Mesendoderm (in vitro differentiated cells): ENCODE measurements at regions not wholly inside any gene's neighbourhood (a gene's known extent, or its start where the extent isn't known, plus 50 kb on each side); places are given as distances from the start of the nearest gene placed in this dataset.
"Not testable (repeated sequence)": the region's sequence is repeated elsewhere in the genome, so short reads cannot be mapped to it uniquely, and the experiment has no call there.

ENCODE experiments used
- DNase-seq: peaks from one replicate; pipeline ENCODE4 v3.0.0; 2013
- H2AK5ac ChIP-seq: 2 replicates; pipeline ENCODE4 v1.6.1; 2013; ENCODE audit warnings: low read length, inconsistent platforms
- H2BK120ac ChIP-seq: 2 replicates; pipeline ENCODE4 v1.6.1; 2013; ENCODE audit warnings: low read depth, mild to moderate bottlenecking, low read length, moderate library complexity, mixed read lengths
- H2BK15ac ChIP-seq: replicated peaks from 2 replicates; pipeline ENCODE4 v1.6.1; 2013; ENCODE audit warnings: low read depth, mild to moderate bottlenecking, moderate library complexity
- H2BK5ac ChIP-seq: 2 replicates; pipeline ENCODE4 v1.6.1; 2013; ENCODE audit warnings: low read length, inconsistent platforms
- H3K18ac ChIP-seq: 2 replicates; pipeline ENCODE4 v1.6.1; 2013; ENCODE audit warnings: mild to moderate bottlenecking, low read length, mixed read lengths
- H3K23ac ChIP-seq: one replicate; pipeline ENCODE4 v1.6.1; 2013; ENCODE audit warnings: low read length
- H3K27ac ChIP-seq: 2 replicates; pipeline ENCODE4 v1.5.1; 2013; ENCODE audit warnings: low read depth, mild to moderate bottlenecking, inconsistent platforms, low read length, moderate library complexity
- H3K27me3 ChIP-seq: 2 replicates; pipeline ENCODE4 v1.6.1; 2013; ENCODE audit warnings: low read length, control low read depth, mild to moderate bottlenecking, inconsistent platforms; ENCODE audit not compliant: insufficient read depth, poor library complexity
- H3K36me3 ChIP-seq: 2 replicates; pipeline ENCODE4 v1.6.1; 2013; ENCODE audit warnings: low read length, inconsistent platforms; ENCODE audit not compliant: control insufficient read depth, insufficient read depth
- H3K4ac ChIP-seq: one replicate; pipeline ENCODE4 v1.6.1; 2013; ENCODE audit warnings: low read depth, mild to moderate bottlenecking, low read length, moderate library complexity
- H3K4me1 ChIP-seq: 2 replicates; pipeline ENCODE4 v1.6.1; 2013; ENCODE audit warnings: low read depth, low read length, inconsistent platforms; ENCODE audit not compliant: control insufficient read depth
- H3K4me2 ChIP-seq: 2 replicates; pipeline ENCODE4 v1.6.1; 2013; ENCODE audit warnings: low read length
- H3K4me3 ChIP-seq: 2 replicates; pipeline ENCODE4 v1.5.1; 2013; ENCODE audit warnings: mild to moderate bottlenecking, low read length
- H3K56ac ChIP-seq: one replicate; pipeline ENCODE4 v1.6.1; 2013; ENCODE audit warnings: low read length
- H3K79me1 ChIP-seq: 2 replicates; pipeline ENCODE4 v1.6.1; 2013; ENCODE audit warnings: low read length, inconsistent platforms
- H3K79me2 ChIP-seq: 2 replicates; pipeline ENCODE4 v1.6.1; 2013; ENCODE audit warnings: mild to moderate bottlenecking, low read length; ENCODE audit not compliant: control insufficient read depth, insufficient read depth
- H3K9ac ChIP-seq: 2 replicates; pipeline ENCODE4 v1.6.1; 2013; ENCODE audit warnings: low read length, inconsistent platforms
- H4K5ac ChIP-seq: one replicate; pipeline ENCODE4 v1.6.1; 2013; ENCODE audit warnings: low read length
- H4K8ac ChIP-seq: one replicate; pipeline ENCODE4 v1.6.1; 2013; ENCODE audit warnings: low read depth, mild to moderate bottlenecking, control low read depth, low read length, moderate library complexity
- WGBS: extraction: QIAGEN DNeasy Blood & Tissue Kit; methylation state at CpG from one replicate; pipeline ENCODE4 v1.1.7; 2013; ENCODE audit warnings: low lambda C conversion rate, missing lambda C conversion rate; ENCODE audit not compliant: insufficient coverage; ENCODE audit errors: extremely low coverage; 5-methylcytosine and 5-hydroxymethylcytosine counted together

GRCh38 chr16:21529060-21529658, 70.2 kb upstream of the METTL9 start:
- not testable (repeated sequence) for H2BK5ac ChIP-seq, H3K4ac ChIP-seq, H3K9ac ChIP-seq, H3K23ac ChIP-seq, H3K27me3 ChIP-seq, H3K36me3 ChIP-seq, H2BK120ac ChIP-seq, H4K8ac ChIP-seq, H3K4me3 ChIP-seq, H3K18ac ChIP-seq, H3K27ac ChIP-seq, H3K79me1 ChIP-seq, H2AK5ac ChIP-seq, H3K4me1 ChIP-seq, H2BK15ac ChIP-seq, H3K4me2 ChIP-seq, H3K79me2 ChIP-seq, H4K5ac ChIP-seq, H3K56ac ChIP-seq
- WGBS = no CpG with 5 or more reads among the region's 14 CpGs
- peak; percentile 63 for DNase-seq

DNA sequence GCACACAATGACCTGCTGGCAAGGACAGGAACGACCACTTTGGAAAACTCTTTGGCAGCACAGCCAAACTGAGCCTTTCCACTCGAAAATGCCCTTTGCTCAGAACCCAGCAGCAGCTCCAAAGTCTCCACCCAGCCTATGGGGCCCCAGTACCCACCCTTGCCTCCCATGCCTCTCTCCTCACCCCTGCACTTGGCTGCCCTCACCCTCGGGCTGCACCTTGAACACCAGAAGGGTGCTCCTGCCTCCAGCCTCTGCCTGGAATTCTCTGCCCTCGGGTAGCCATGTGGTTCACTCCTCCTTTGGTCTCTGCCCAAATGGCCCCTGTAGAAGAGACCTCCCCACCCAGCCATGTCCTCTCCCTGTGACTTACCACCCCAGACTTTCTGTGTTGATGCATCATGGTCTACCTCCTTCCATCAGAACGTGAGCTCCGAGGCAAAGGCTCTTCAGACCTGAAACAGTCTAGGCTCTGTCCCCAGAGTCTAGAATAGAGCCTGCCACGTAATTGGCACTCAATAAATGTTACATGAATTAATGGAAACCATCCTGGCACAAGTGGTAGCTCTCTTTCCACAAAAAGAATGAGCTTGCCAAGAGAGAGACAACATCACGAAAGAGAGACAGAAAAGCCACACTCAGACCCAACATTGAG, 68.5 kb upstream of the METTL9 start:
- DNase-seq, H3K9ac ChIP-seq, H2AK5ac ChIP-seq, H3K27ac ChIP-seq, H2BK15ac ChIP-seq, H3K4me1 ChIP-seq, H3K56ac ChIP-seq, H3K4me2 ChIP-seq, H4K5ac ChIP-seq, H3K23ac ChIP-seq, H3K36me3 ChIP-seq, H3K4me3 ChIP-seq, H3K4ac ChIP-seq, H3K18ac ChIP-seq, H2BK5ac ChIP-seq, H3K79me2 ChIP-seq, H3K79me1 ChIP-seq, H3K27me3 ChIP-seq, H2BK120ac ChIP-seq, H4K8ac ChIP-seq: not testable (repeated sequence)
- no CpG with 5 or more reads among the region's 8 CpGs for WGBS

DNA sequence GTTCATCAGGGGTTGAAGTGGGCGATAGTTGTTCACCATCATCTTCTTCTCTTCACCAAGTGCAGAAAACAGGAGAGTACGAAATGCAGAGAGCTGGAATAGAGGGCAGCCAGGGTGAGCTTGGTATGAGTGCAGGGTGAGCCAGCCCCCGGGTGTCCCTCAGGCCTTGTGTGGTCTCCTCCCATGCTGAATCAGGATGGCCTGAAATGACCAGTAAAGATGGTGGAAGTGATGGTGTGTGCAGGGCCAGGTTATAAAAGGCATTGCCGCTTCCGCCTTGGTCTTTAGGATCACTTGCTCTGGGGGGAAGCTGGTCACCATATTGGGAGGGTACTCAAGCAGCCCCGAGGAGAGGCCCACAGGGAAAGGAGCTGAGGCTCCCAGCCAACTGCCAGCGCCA, 66.4 kb upstream of the METTL9 start:
- H3K79me2 ChIP-seq, H3K56ac ChIP-seq: not testable (repeated sequence)

GRCh38 chr16:21533474-21533873, 65.9 kb upstream of the METTL9 start:
- H3K23ac ChIP-seq, H2AK5ac ChIP-seq, H3K27ac ChIP-seq, H3K18ac ChIP-seq, H3K27me3 ChIP-seq, H3K36me3 ChIP-seq, H3K9ac ChIP-seq, H3K79me2 ChIP-seq, H3K4me2 ChIP-seq, DNase-seq, H2BK15ac ChIP-seq, H3K4ac ChIP-seq, H2BK5ac ChIP-seq, H3K79me1 ChIP-seq, H3K56ac ChIP-seq, H4K8ac ChIP-seq, H3K4me1 ChIP-seq, H4K5ac ChIP-seq, H3K4me3 ChIP-seq, H2BK120ac ChIP-seq: not testable (repeated sequence)
- no CpG with 5 or more reads among the region's 10 CpGs for WGBS

More for the DNA sequence above, 66.4 kb upstream of the METTL9 start:
- not testable (repeated sequence) for H4K8ac ChIP-seq, H3K27ac ChIP-seq, H2BK15ac ChIP-seq, H3K4me1 ChIP-seq, DNase-seq, H3K4me3 ChIP-seq, H3K27me3 ChIP-seq, H3K4ac ChIP-seq, H3K9ac ChIP-seq, H3K23ac ChIP-seq, H2BK5ac ChIP-seq, H2BK120ac ChIP-seq, H3K4me2 ChIP-seq, H3K36me3 ChIP-seq, H4K5ac ChIP-seq, H2AK5ac ChIP-seq, H3K79me1 ChIP-seq, H3K18ac ChIP-seq
- no CpG with 5 or more reads among the region's 7 CpGs for WGBS

DNA sequence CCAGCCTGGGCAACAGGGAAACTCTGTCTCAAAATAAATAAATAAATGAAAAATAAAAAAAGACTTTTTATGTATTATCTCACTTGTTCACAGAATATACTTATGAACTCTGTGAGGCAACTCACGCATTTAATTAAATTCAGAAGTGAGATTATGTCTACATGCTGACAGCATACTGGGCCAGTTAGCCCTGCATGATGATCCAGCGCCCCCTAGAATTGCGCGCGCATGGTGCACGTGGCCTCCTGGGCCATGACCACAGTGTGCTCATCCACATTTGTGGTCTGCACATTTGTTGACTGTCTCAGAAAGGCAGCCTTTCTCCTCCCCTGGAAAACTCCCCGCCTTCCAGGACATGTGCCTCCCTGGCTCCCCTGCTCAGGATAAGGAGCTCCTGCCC, 64.8 kb upstream of the METTL9 start:
- WGBS = no CpG with 5 or more reads among the region's 7 CpGs
- not testable (repeated sequence) for H3K23ac ChIP-seq, H3K56ac ChIP-seq, H3K4ac ChIP-seq, H3K4me2 ChIP-seq, H3K27ac ChIP-seq, H3K36me3 ChIP-seq, H3K4me1 ChIP-seq, H3K79me1 ChIP-seq, H2BK120ac ChIP-seq, H3K18ac ChIP-seq, H2BK5ac ChIP-seq, DNase-seq, H2AK5ac ChIP-seq, H3K27me3 ChIP-seq, H3K9ac ChIP-seq, H4K5ac ChIP-seq, H3K4me3 ChIP-seq, H3K79me2 ChIP-seq, H2BK15ac ChIP-seq, H4K8ac ChIP-seq

DNA sequence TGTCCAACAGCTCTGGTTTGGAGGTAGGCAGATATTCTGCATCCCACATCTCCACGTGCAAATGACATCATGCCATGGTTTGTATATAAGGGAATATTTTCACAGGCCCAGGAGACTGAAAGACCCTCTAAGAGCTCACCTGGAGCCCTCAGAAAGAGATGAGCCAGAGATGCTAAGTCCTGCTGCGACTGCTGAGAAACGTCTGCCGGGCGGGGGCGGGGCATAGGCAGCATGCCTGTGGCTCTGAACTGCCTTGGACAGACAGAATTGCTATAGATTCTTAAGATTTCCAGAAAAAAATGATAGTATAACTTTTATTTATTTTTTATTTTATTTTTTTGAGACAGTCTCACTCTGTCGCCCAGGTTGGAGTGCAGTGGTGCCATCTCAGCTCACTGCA, 64.2 kb upstream of the METTL9 start:
- no CpG with 5 or more reads among the region's 7 CpGs for WGBS
- not testable (repeated sequence) for H3K9ac ChIP-seq, H2BK5ac ChIP-seq, H4K5ac ChIP-seq, H4K8ac ChIP-seq, H3K27ac ChIP-seq, H3K4me3 ChIP-seq, H3K4me1 ChIP-seq, H3K4me2 ChIP-seq, H2AK5ac ChIP-seq, H3K27me3 ChIP-seq, DNase-seq, H3K79me1 ChIP-seq, H3K18ac ChIP-seq, H2BK15ac ChIP-seq, H2BK120ac ChIP-seq, H3K36me3 ChIP-seq, H3K56ac ChIP-seq, H3K23ac ChIP-seq, H3K79me2 ChIP-seq, H3K4ac ChIP-seq
